ENCODE measurements at regions not wholly inside any gene's neighbourhood (a gene's known extent, or its start where the extent isn't known, plus 50 kb on each side); places are given as distances from the start of the nearest gene placed in this dataset.

- peak; percentile 53 for DNase-seq
These were observed 52.0 kb downstream of the RPP21 start for GRCh38 chr6:30396833-30397479.

GRCh38 chr6:30397697-30398096 is 52.7 kb downstream of the RPP21 start:
- no peak for DNase-seq

GRCh38 chr6:30399390-30400058 is 54.6 kb downstream of the RPP21 start:
- DNase-seq: no peak

GRCh38 chr6:30405934-30406333 is 61.0 kb downstream of the RPP21 start:
- no peak for DNase-seq

GRCh38 chr6:30409184-30409583 is 64.2 kb downstream of the RPP21 start:
- no peak for DNase-seq

GRCh38 chr6:30411515-30412207 is 66.7 kb downstream of the RPP21 start:
- DNase-seq: peak; percentile 12

GRCh38 chr6:30418448-30418847 is 70.9 kb upstream of the HLA-E start:
- no peak for DNase-seq

- no peak for DNase-seq
These were observed 64.8 kb upstream of the HLA-E start for GRCh38 chr6:30424549-30424948.
